Neural crest cell (in vitro differentiated cells): ENCODE measurements at regions not wholly inside any gene's neighbourhood (a gene's known extent, or its start where the extent isn't known, plus 50 kb on each side); places are given as distances from the start of the nearest gene placed in this dataset.

Source experiments
- DNase-seq: peaks from one replicate; pipeline ENCODE4 v3.0.0; 2021; ENCODE audit warnings: low read depth, mixed read lengths, low spot score
- H3K27ac Mint-ChIP-seq: one replicate; pipeline ENCODE4 v1.8.0; 2021; ENCODE audit warnings: mild to moderate bottlenecking, mixed read lengths; ENCODE audit not compliant: unreplicated experiment
- H3K27me3 Mint-ChIP-seq: 2 replicates; pipeline ENCODE4 v1.8.0; 2021; ENCODE audit warnings: low read depth, mild to moderate bottlenecking, mixed read lengths
- H3K36me3 Mint-ChIP-seq: 2 replicates; pipeline ENCODE4 v1.8.0; 2021; ENCODE audit warnings: low read depth, mild to moderate bottlenecking, mixed read lengths
- H3K4me1 Mint-ChIP-seq: 2 replicates; pipeline ENCODE4 v1.8.0; 2021; ENCODE audit warnings: mixed read lengths
- H3K4me3 Mint-ChIP-seq: one replicate; pipeline ENCODE4 v1.8.0; 2021; ENCODE audit warnings: mild to moderate bottlenecking, mixed read lengths
- H3K9me3 Mint-ChIP-seq: 2 replicates; pipeline ENCODE4 v1.8.0; 2021; ENCODE audit warnings: mixed read lengths
- TF ChIP-seq, protein P1 (sequence below): fragments of 200-600 bp; sonication (generic); conservative IDR thresholded peaks from 2 replicates; pipeline ENCODE4 v1.5.0; 2021; ENCODE audit warnings: antibody characterized with exemption, mild to moderate bottlenecking

GRCh38 chr15:37528432-37528831 is 406.0 kb upstream of the TMCO5A start:
- Mint-ChIP-seq H3K4me3 (no peak overlapping the region), H3K36me3 (no peaks in the 10 kb centered on the region), H3K27me3 (peaks cover 16% of the 10 kb centered on the region), H3K9me3 (no peaks in the 10 kb centered on the region), H3K4me1 (no peaks in the 10 kb centered on the region), H3K27ac (no peak overlapping the region)
- DNase-seq, result no peak
- TF ChIP-seq, protein P1, sequence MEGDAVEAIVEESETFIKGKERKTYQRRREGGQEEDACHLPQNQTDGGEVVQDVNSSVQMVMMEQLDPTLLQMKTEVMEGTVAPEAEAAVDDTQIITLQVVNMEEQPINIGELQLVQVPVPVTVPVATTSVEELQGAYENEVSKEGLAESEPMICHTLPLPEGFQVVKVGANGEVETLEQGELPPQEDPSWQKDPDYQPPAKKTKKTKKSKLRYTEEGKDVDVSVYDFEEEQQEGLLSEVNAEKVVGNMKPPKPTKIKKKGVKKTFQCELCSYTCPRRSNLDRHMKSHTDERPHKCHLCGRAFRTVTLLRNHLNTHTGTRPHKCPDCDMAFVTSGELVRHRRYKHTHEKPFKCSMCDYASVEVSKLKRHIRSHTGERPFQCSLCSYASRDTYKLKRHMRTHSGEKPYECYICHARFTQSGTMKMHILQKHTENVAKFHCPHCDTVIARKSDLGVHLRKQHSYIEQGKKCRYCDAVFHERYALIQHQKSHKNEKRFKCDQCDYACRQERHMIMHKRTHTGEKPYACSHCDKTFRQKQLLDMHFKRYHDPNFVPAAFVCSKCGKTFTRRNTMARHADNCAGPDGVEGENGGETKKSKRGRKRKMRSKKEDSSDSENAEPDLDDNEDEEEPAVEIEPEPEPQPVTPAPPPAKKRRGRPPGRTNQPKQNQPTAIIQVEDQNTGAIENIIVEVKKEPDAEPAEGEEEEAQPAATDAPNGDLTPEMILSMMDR, result no peak

DNA sequence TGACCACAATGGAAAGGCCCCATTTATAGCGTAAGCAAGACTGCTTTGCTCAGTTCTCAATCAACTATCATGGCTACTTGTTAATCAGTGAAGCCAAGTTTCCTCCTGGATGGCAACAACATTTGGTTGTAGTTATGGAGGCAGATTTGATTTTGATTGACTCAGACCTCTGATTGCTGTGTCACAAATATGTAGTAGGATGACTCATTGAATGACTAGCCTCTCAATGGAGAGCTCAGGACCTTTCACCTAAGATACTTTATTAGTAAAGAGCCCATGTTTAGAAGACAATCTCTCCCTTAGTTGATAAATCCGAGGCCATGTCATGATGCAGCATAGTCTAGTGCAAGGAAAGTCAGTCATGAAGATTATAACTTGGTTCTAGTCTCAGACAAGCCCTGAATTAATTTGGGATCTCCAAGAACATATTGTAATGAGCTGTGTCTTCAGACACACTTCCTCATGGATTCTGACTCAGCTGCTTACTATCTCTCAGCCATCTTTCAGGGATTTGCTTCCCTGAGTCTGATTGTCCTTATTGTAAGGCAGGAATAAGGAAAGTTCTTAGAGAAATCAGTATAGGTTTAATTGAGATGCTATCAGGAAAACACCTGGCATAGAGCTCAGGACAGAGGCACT is 397.4 kb upstream of the TMCO5A start:
- H3K27ac Mint-ChIP-seq, result no peak overlapping the region

GRCh38 chr15:37537802-37538201 is 396.6 kb upstream of the TMCO5A start:
- TF ChIP-seq, protein P1, result no peak
- H3K9me3 Mint-ChIP-seq, result peaks cover 6% of the 10 kb centered on the region
- H3K27me3 Mint-ChIP-seq, result peaks cover 8% of the 10 kb centered on the region
- H3K4me1 Mint-ChIP-seq, result no peaks in the 10 kb centered on the region
- no peak overlapping the region for H3K27ac Mint-ChIP-seq
- no peak for DNase-seq
- H3K36me3 Mint-ChIP-seq, result peaks cover 3% of the 10 kb centered on the region
- no peak overlapping the region for H3K4me3 Mint-ChIP-seq

More for the DNA sequence above, 397.4 kb upstream of the TMCO5A start:
- Mint-ChIP-seq H3K4me1 (no peaks in the 10 kb centered on the region), H3K36me3 (peaks cover 3% of the 10 kb centered on the region), H3K27me3 (peaks cover 12% of the 10 kb centered on the region), H3K9me3 (peaks cover 6% of the 10 kb centered on the region), H3K4me3 (no peak overlapping the region)
- DNase-seq, result no peak
- TF ChIP-seq, protein P1, result no peak

- Mint-ChIP-seq H3K36me3 (no peaks in the 10 kb centered on the region), H3K9me3 (peaks cover 2% of the 10 kb centered on the region), H3K27me3 (peaks cover 2% of the 10 kb centered on the region), H3K27ac (no peak overlapping the region), H3K4me1 (no peaks in the 10 kb centered on the region), H3K4me3 (no peak overlapping the region)
- no peak for DNase-seq
- TF ChIP-seq, protein P1, result no peak
Observed at GRCh38 chr15:37548116-37548515, 386.3 kb upstream of the TMCO5A start.

DNA sequence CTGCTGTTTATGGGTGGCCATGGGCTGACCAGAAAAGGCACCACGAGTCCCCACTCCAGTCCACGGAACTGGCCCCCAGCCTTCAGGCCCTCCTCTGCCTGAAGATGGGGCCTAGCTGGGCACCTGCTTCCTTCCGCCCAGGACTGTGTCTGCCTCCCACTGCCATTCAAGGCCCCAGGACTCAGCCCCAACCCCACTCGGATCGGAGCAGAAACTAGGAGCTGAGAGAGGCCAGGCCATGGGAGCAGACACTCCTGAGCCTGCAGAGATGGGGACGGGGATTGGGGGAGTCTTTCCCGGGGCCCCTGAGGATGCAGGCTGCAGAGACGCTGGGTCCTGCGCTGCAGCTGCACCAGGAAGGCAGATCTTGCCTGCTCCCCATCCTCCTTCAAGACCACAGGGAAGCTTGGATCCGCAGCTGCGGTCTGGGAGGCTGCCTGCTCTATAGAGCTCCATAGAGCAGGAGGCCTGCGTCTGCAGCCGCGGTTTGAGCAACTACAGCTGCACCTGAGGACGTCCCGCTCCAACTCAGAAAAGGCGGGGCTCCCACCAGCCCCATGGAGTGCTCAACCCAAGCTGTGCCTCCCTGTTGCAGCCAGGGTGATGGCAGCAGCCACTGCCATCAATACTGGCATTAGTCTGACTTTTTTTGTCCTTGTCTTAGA is 383.9 kb upstream of the TMCO5A start:
- TF ChIP-seq, protein P1, result no peak
- Mint-ChIP-seq H3K27ac (no peak overlapping the region), H3K36me3 (no peaks in the 10 kb centered on the region), H3K4me3 (no peak overlapping the region), H3K27me3 (no peaks in the 10 kb centered on the region), H3K4me1 (no peaks in the 10 kb centered on the region), H3K9me3 (peaks cover 4% of the 10 kb centered on the region)
- no peak for DNase-seq
